Spleen (tissue), 7 donors: ENCODE measurements at regions not wholly inside any gene's neighbourhood (a gene's known extent, or its start where the extent isn't known, plus 50 kb on each side); places are given as distances from the start of the nearest gene placed in this dataset.

ENCODE experiments used
- CTCF ChIP-seq, 11 experiments: fragments of 200-600 bp in 7 of 11; fragments of 450-650 bp in 4 of 11; sonication (generic) in 4 of 11; IDR thresholded peaks in 8 of 11; conservative IDR thresholded peaks in 3 of 11; 1 replicate in 7 of 11; 2 replicates in 4 of 11; pipeline versions ENCODE4 v1.4.0 to v1.8.0; 2016 to 2021; ENCODE audit warnings: antibody characterized with exemption in 11 of 11, inconsistent platforms in 4 of 11, mild to moderate bottlenecking in 1 of 11
- POLR2A ChIP-seq, 3 donors: fragments of 450-650 bp; IDR thresholded peaks; one replicate each; pipeline ENCODE4 v1.5.1; 2017; ENCODE audit warnings: antibody characterized with exemption in 3 of 3, mild to moderate bottlenecking in 1 of 3
- donor health status: DM: no; HTN: no; CAD: no; lungs with moderate emphysema.
- donor health status: DM: no; HTN: no; CAD: no.
- donor health status: DM: no; HTN: no; CAD: no.

- no peak for TF ChIP-seq POLR2A (IDR thresholded peaks at IDR 0.05)
- no peak for TF ChIP-seq CTCF (IDR thresholded peaks at IDR 0.05 in 8 of 11, conservative IDR thresholded peaks at IDR 0.05 in 3 of 11)
These were observed 87.2 kb upstream of the IRX3 start for GRCh38 chr16:54373534-54374520.
